ENCODE measurements at regions not wholly inside any gene's neighbourhood (a gene's known extent, or its start where the extent isn't known, plus 50 kb on each side); places are given as distances from the start of the nearest gene placed in this dataset.

DNA sequence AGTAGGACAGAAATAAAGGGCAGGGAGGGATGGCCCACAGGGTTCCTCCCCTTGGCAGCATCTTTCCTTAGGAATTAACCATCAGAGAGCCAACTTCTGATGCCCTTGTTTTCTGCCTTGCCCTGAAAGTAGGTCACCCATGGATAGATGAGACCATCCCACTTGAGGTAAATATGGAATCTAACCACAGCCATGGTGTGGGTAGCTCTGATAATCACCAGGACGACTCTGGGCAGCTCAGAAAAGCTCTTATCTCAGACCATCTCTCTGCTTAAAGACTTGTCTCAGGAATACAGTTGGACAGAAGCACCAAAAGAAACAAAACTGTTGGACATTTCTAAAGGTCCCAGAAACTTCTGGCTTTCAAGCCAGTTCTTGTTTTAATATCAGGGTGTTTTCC is 101.4 kb upstream of the CELF4 start:
- no peak overlapping the region for H3K4ac ChIP-seq (ENCODE audit: low read length)
- H2BK120ac ChIP-seq (ENCODE audit: low read depth, low read length): no peak overlapping the region
- H3K4me2 ChIP-seq (ENCODE audit: insufficient read depth, low read length, poor library complexity, severe bottlenecking): no peak overlapping the region
- H3K79me1 ChIP-seq (ENCODE audit: low read depth, low read length): no peaks in the 10 kb centered on the region
- no peaks in the 10 kb centered on the region for H3K9me3 ChIP-seq (replicated peaks in 1 of 2; ENCODE audit: control insufficient read depth in 2 of 2, insufficient read depth in 1 of 2, low read depth in 1 of 2, low read length in 2 of 2)
- H2BK15ac ChIP-seq (ENCODE audit: low read length): no peak overlapping the region
- no peak overlapping the region for H3K9ac ChIP-seq (ENCODE audit: low read depth, low read length, poor library complexity)
- H3K23ac ChIP-seq (ENCODE audit: low read depth, low read length, poor library complexity): no peak overlapping the region
- H3K36me3 ChIP-seq (replicated peaks in 1 of 2; ENCODE audit: control insufficient read depth in 2 of 2, insufficient read depth in 2 of 2, low read length in 2 of 2): no peaks in the 10 kb centered on the region
- H2BK5ac ChIP-seq (ENCODE audit: low read length): no peak overlapping the region
- peaks cover 7 to 12% of the 10 kb centered on the region in 2 donors for H3K4me1 ChIP-seq (ENCODE audit: control insufficient read depth in 2 of 2, insufficient read depth in 1 of 2, low read depth in 1 of 2, low read length in 2 of 2)
- no peak overlapping the region for H2AK5ac ChIP-seq (ENCODE audit: low read depth, low read length)
- no peak overlapping the region for H4K8ac ChIP-seq (ENCODE audit: low read depth, low read length)
- H3K27me3 ChIP-seq (ENCODE audit: control insufficient read depth in 3 of 3, insufficient read depth in 3 of 3, low read depth in 1 of 3, low read length in 3 of 3): no peaks in the 10 kb centered on the region
- H2BK12ac ChIP-seq (ENCODE audit: low read length): no peak overlapping the region
- H4K91ac ChIP-seq (ENCODE audit: low read depth, low read length, poor library complexity): no peak overlapping the region
- no peak for DNase-seq (ENCODE audit: low spot score)
- H3K18ac ChIP-seq (ENCODE audit: low read length): no peak overlapping the region
- WGBS, 2 donors (ENCODE audit: extremely low coverage in 2 of 2, insufficient read length in 2 of 2, insufficient replicate concordance in 1 of 2): no CpG with 5 or more reads among the region's 1 CpG
- H3K27ac ChIP-seq (replicated peaks; ENCODE audit: low read length): no peak overlapping the region
- H3K4me3 ChIP-seq (ENCODE audit: low read length in 2 of 2): no peak overlapping the region
- no peak overlapping the region for H3K14ac ChIP-seq (ENCODE audit: low read length)
- H2AFZ ChIP-seq (ENCODE audit: low read length): no peak overlapping the region

DNA sequence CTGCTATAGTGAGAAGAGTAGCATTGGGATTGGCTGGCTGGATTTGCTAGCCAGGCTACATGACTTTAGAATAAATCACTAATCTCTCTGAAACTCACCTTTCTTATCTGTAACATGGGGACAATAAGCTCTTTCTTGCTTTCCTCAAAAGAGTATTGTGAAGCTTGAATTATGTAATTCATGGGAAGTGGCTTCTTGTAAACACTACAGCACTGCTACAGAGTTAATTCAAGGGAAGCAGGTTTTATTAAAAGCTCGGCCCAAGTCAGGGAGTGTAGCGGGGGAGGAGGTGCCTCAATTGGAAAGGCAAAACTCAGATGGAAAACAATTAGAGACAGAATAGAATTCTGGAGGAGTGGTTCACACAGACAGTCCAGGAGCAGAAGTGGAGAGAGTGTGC is 100.9 kb upstream of the CELF4 start:
- H2BK12ac ChIP-seq (ENCODE audit: low read length): no peak overlapping the region
- no peak overlapping the region for H2BK120ac ChIP-seq (ENCODE audit: low read depth, low read length)
- no peak overlapping the region for H3K4me3 ChIP-seq (ENCODE audit: low read length in 2 of 2)
- no peaks in the 10 kb centered on the region for H3K79me1 ChIP-seq (ENCODE audit: low read depth, low read length)
- H4K8ac ChIP-seq (ENCODE audit: low read depth, low read length): no peak overlapping the region
- no peak overlapping the region for H2BK5ac ChIP-seq (ENCODE audit: low read length)
- no peaks in the 10 kb centered on the region for H3K27me3 ChIP-seq (ENCODE audit: control insufficient read depth in 3 of 3, insufficient read depth in 3 of 3, low read depth in 1 of 3, low read length in 3 of 3)
- H3K9ac ChIP-seq (ENCODE audit: low read depth, low read length, poor library complexity): no peak overlapping the region
- no peak overlapping the region for H3K27ac ChIP-seq (replicated peaks; ENCODE audit: low read length)
- no peak overlapping the region for H3K18ac ChIP-seq (ENCODE audit: low read length)
- H2AFZ ChIP-seq (ENCODE audit: low read length): no peak overlapping the region
- no peak overlapping the region for H3K14ac ChIP-seq (ENCODE audit: low read length)
- DNase-seq (ENCODE audit: low spot score): no peak
- H3K9me3 ChIP-seq (replicated peaks in 1 of 2; ENCODE audit: control insufficient read depth in 2 of 2, insufficient read depth in 1 of 2, low read depth in 1 of 2, low read length in 2 of 2): no peaks in the 10 kb centered on the region
- no peak overlapping the region for H2BK15ac ChIP-seq (ENCODE audit: low read length)
- no peak overlapping the region for H2AK5ac ChIP-seq (ENCODE audit: low read depth, low read length)
- WGBS, 2 donors (ENCODE audit: extremely low coverage in 2 of 2, insufficient read length in 2 of 2, insufficient replicate concordance in 1 of 2): no CpG with 5 or more reads among the region's 2 CpGs
- peaks cover 7 to 12% of the 10 kb centered on the region in 2 donors for H3K4me1 ChIP-seq (ENCODE audit: control insufficient read depth in 2 of 2, insufficient read depth in 1 of 2, low read depth in 1 of 2, low read length in 2 of 2)
- no peaks in the 10 kb centered on the region for H3K36me3 ChIP-seq (replicated peaks in 1 of 2; ENCODE audit: control insufficient read depth in 2 of 2, insufficient read depth in 2 of 2, low read length in 2 of 2)
- no peak overlapping the region for H3K23ac ChIP-seq (ENCODE audit: low read depth, low read length, poor library complexity)
- no peak overlapping the region for H3K4ac ChIP-seq (ENCODE audit: low read length)
- H3K4me2 ChIP-seq (ENCODE audit: insufficient read depth, low read length, poor library complexity, severe bottlenecking): no peak overlapping the region
- H4K91ac ChIP-seq (ENCODE audit: low read depth, low read length, poor library complexity): no peak overlapping the region

DNA sequence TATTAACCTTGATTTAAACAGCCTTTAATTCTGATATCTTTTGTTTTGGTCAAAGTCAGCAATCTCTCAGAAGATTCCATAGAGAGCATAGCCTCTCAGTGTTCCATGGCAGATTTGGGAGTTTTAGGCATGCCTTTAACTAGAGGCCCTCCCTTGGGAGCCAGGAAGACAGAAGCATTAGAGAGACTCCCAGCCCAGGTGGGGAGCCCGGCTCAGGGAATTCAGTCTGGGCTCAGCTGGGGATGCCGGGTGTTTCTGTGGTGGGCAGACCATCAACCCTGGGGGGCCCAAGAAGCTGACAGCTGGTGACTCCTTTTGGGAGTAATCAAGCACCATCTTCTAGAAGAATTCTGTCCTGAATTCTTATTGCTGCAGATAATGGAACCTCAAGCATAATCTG is 99.7 kb upstream of the CELF4 start:
- Histone ChIP-seq H2BK5ac (ENCODE audit: low read length) (no peak overlapping the region), H3K4me3 (ENCODE audit: low read length in 2 of 2) (no peak overlapping the region), H4K8ac (ENCODE audit: low read depth, low read length) (no peak overlapping the region), H2BK120ac (ENCODE audit: low read depth, low read length) (no peak overlapping the region), H3K79me1 (ENCODE audit: low read depth, low read length) (no peaks in the 10 kb centered on the region), H3K23ac (ENCODE audit: low read depth, low read length, poor library complexity) (no peak overlapping the region), H2BK12ac (ENCODE audit: low read length) (no peak overlapping the region), H3K18ac (ENCODE audit: low read length) (no peak overlapping the region), H4K91ac (ENCODE audit: low read depth, low read length, poor library complexity) (no peak overlapping the region), H3K9me3 (replicated peaks in 1 of 2; ENCODE audit: control insufficient read depth in 2 of 2, insufficient read depth in 1 of 2, low read depth in 1 of 2, low read length in 2 of 2) (no peaks in the 10 kb centered on the region), H3K9ac (ENCODE audit: low read depth, low read length, poor library complexity) (no peak overlapping the region), H2BK15ac (ENCODE audit: low read length) (no peak overlapping the region), H2AK5ac (ENCODE audit: low read depth, low read length) (no peak overlapping the region), H3K4me2 (ENCODE audit: insufficient read depth, low read length, poor library complexity, severe bottlenecking) (no peak overlapping the region), H3K14ac (ENCODE audit: low read length) (no peak overlapping the region), H3K27me3 (ENCODE audit: control insufficient read depth in 3 of 3, insufficient read depth in 3 of 3, low read depth in 1 of 3, low read length in 3 of 3) (no peaks in the 10 kb centered on the region), H2AFZ (ENCODE audit: low read length) (no peak overlapping the region), H3K4me1 (ENCODE audit: control insufficient read depth in 2 of 2, insufficient read depth in 1 of 2, low read depth in 1 of 2, low read length in 2 of 2) (peaks cover 7 to 12% of the 10 kb centered on the region in 2 donors), H3K27ac (replicated peaks; ENCODE audit: low read length) (no peak overlapping the region), H3K36me3 (replicated peaks in 1 of 2; ENCODE audit: control insufficient read depth in 2 of 2, insufficient read depth in 2 of 2, low read length in 2 of 2) (no peaks in the 10 kb centered on the region), H3K4ac (ENCODE audit: low read length) (no peak overlapping the region)
- DNase-seq (ENCODE audit: low spot score): no peak
- WGBS, 2 donors (ENCODE audit: extremely low coverage in 2 of 2, insufficient read length in 2 of 2, insufficient replicate concordance in 1 of 2): no CpG with 5 or more reads among the region's 2 CpGs

DNA sequence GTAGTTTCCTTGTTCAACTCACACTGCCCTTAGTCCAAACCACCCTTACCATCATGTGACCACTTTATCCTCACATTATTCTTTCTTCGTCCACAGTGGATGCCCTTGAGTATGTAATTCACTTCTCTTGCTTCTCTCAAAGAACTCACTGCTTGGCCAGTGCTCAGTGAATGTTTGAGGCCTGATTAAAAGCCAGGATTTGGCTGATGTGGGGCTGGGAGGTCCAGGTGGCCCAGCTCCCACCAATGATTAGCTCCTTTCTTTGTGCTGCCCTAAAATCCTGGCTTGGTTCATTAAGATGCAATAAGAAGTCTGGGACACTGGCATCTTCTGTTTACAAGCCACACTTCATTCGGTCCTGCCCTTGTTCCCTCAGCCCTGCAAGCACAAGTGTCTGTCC is 97.8 kb upstream of the CELF4 start:
- no peak overlapping the region for H4K91ac ChIP-seq (ENCODE audit: low read depth, low read length, poor library complexity)
- no peak overlapping the region for H3K4ac ChIP-seq (ENCODE audit: low read length)
- H2BK120ac ChIP-seq (ENCODE audit: low read depth, low read length): no peak overlapping the region
- H3K4me3 ChIP-seq (ENCODE audit: low read length in 2 of 2): no peak overlapping the region
- no peak overlapping the region for H2AFZ ChIP-seq (ENCODE audit: low read length)
- no peak overlapping the region for H3K18ac ChIP-seq (ENCODE audit: low read length)
- no peak overlapping the region for H3K9ac ChIP-seq (ENCODE audit: low read depth, low read length, poor library complexity)
- H3K23ac ChIP-seq (ENCODE audit: low read depth, low read length, poor library complexity): no peak overlapping the region
- H2AK5ac ChIP-seq (ENCODE audit: low read depth, low read length): no peak overlapping the region
- no peak for DNase-seq (ENCODE audit: low spot score)
- peaks cover 0 to 2% of the 10 kb centered on the region in 2 donors for H3K4me1 ChIP-seq (ENCODE audit: control insufficient read depth in 2 of 2, insufficient read depth in 1 of 2, low read depth in 1 of 2, low read length in 2 of 2)
- no peak overlapping the region for H2BK5ac ChIP-seq (ENCODE audit: low read length)
- no CpG with 5 or more reads among the region's 2 CpGs for WGBS, 2 donors (ENCODE audit: extremely low coverage in 2 of 2, insufficient read length in 2 of 2, insufficient replicate concordance in 1 of 2)
- no peaks in the 10 kb centered on the region for H3K9me3 ChIP-seq (replicated peaks in 1 of 2; ENCODE audit: control insufficient read depth in 2 of 2, insufficient read depth in 1 of 2, low read depth in 1 of 2, low read length in 2 of 2)
- H3K14ac ChIP-seq (ENCODE audit: low read length): no peak overlapping the region
- no peaks in the 10 kb centered on the region for H3K79me1 ChIP-seq (ENCODE audit: low read depth, low read length)
- no peak overlapping the region for H4K8ac ChIP-seq (ENCODE audit: low read depth, low read length)
- no peak overlapping the region for H2BK15ac ChIP-seq (ENCODE audit: low read length)
- no peaks in the 10 kb centered on the region for H3K27me3 ChIP-seq (ENCODE audit: control insufficient read depth in 3 of 3, insufficient read depth in 3 of 3, low read depth in 1 of 3, low read length in 3 of 3)
- no peak overlapping the region for H3K4me2 ChIP-seq (ENCODE audit: insufficient read depth, low read length, poor library complexity, severe bottlenecking)
- no peaks in the 10 kb centered on the region for H3K36me3 ChIP-seq (replicated peaks in 1 of 2; ENCODE audit: control insufficient read depth in 2 of 2, insufficient read depth in 2 of 2, low read length in 2 of 2)
- H3K27ac ChIP-seq (replicated peaks; ENCODE audit: low read length): no peak overlapping the region
- H2BK12ac ChIP-seq (ENCODE audit: low read length): no peak overlapping the region

Data from neuronal stem cell (in vitro differentiated cells).